ENCODE measurements at regions not wholly inside any gene's neighbourhood (a gene's known extent, or its start where the extent isn't known, plus 50 kb on each side); places are given as distances from the start of the nearest gene placed in this dataset.

- Mint-ChIP-seq H3K9me3 (ENCODE audit: unreplicated experiment) (no peaks in the 10 kb centered on the region), H3K36me3 (ENCODE audit: unreplicated experiment) (no peaks in the 10 kb centered on the region), H3K4me3 (ENCODE audit: unreplicated experiment) (no peak overlapping the region), H3K27me3 (ENCODE audit: unreplicated experiment) (no peaks in the 10 kb centered on the region), H3K27ac (ENCODE audit: unreplicated experiment) (no peak overlapping the region), H3K4me1 (ENCODE audit: low read depth, unreplicated experiment) (peaks cover 2% of the 10 kb centered on the region)
- TF ChIP-seq CTCF (IDR thresholded peaks at IDR 0.05; ENCODE audit: partially characterized antibody, unreplicated experiment), result no peak
- no peak for DNase-seq
Observed at GRCh38 chr17:71379512-71379911, 741.3 kb upstream of the SOX9 start.

GRCh38 chr17:71380535-71380934, 740.3 kb upstream of the SOX9 start:
- Mint-ChIP-seq H3K4me3 (ENCODE audit: unreplicated experiment) (no peak overlapping the region), H3K27me3 (ENCODE audit: unreplicated experiment) (no peaks in the 10 kb centered on the region), H3K4me1 (ENCODE audit: low read depth, unreplicated experiment) (peaks cover 2% of the 10 kb centered on the region), H3K27ac (ENCODE audit: unreplicated experiment) (no peak overlapping the region), H3K36me3 (ENCODE audit: unreplicated experiment) (no peaks in the 10 kb centered on the region), H3K9me3 (ENCODE audit: unreplicated experiment) (no peaks in the 10 kb centered on the region)
- no peak for DNase-seq
- TF ChIP-seq CTCF (IDR thresholded peaks at IDR 0.05; ENCODE audit: partially characterized antibody, unreplicated experiment), result no peak

- no peaks in the 10 kb centered on the region for H3K27me3 Mint-ChIP-seq (ENCODE audit: unreplicated experiment)
- peaks cover 2% of the 10 kb centered on the region for H3K4me1 Mint-ChIP-seq (ENCODE audit: low read depth, unreplicated experiment)
- H3K27ac Mint-ChIP-seq (ENCODE audit: unreplicated experiment), result no peak overlapping the region
- TF ChIP-seq CTCF (IDR thresholded peaks at IDR 0.05; ENCODE audit: partially characterized antibody, unreplicated experiment), result no peak
- H3K36me3 Mint-ChIP-seq (ENCODE audit: unreplicated experiment), result no peaks in the 10 kb centered on the region
- H3K9me3 Mint-ChIP-seq (ENCODE audit: unreplicated experiment), result no peaks in the 10 kb centered on the region
- no peak for DNase-seq
- H3K4me3 Mint-ChIP-seq (ENCODE audit: unreplicated experiment), result no peak overlapping the region
Observed at GRCh38 chr17:71380936-71381335, 739.9 kb upstream of the SOX9 start.

GRCh38 chr17:71383091-71383490, 737.7 kb upstream of the SOX9 start:
- TF ChIP-seq CTCF (IDR thresholded peaks at IDR 0.05; ENCODE audit: partially characterized antibody, unreplicated experiment), result no peak
- Mint-ChIP-seq H3K4me1 (ENCODE audit: low read depth, unreplicated experiment) (peaks cover 2% of the 10 kb centered on the region), H3K27me3 (ENCODE audit: unreplicated experiment) (no peaks in the 10 kb centered on the region), H3K36me3 (ENCODE audit: unreplicated experiment) (peaks cover under 1% of the 10 kb centered on the region), H3K27ac (ENCODE audit: unreplicated experiment) (no peak overlapping the region), H3K9me3 (ENCODE audit: unreplicated experiment) (no peaks in the 10 kb centered on the region), H3K4me3 (ENCODE audit: unreplicated experiment) (no peak overlapping the region)
- DNase-seq, result no peak

GRCh38 chr17:71387456-71387855, 733.4 kb upstream of the SOX9 start:
- Mint-ChIP-seq H3K9me3 (ENCODE audit: unreplicated experiment) (peaks cover 3% of the 10 kb centered on the region), H3K4me1 (ENCODE audit: low read depth, unreplicated experiment) (no peaks in the 10 kb centered on the region), H3K27me3 (ENCODE audit: unreplicated experiment) (no peaks in the 10 kb centered on the region)

More at GRCh38 chr17:71387456-71387855, 733.4 kb upstream of the SOX9 start:
- DNase-seq, result no peak
- peaks cover 7% of the 10 kb centered on the region for H3K36me3 Mint-ChIP-seq (ENCODE audit: unreplicated experiment)
- H3K4me3 Mint-ChIP-seq (ENCODE audit: unreplicated experiment), result no peak overlapping the region
- H3K27ac Mint-ChIP-seq (ENCODE audit: unreplicated experiment), result no peak overlapping the region
- no peak for TF ChIP-seq CTCF (IDR thresholded peaks at IDR 0.05; ENCODE audit: partially characterized antibody, unreplicated experiment)

Data from glutamatergic neuron (in vitro differentiated cells).